ENCODE measurements at regions not wholly inside any gene's neighbourhood (a gene's known extent, or its start where the extent isn't known, plus 50 kb on each side); places are given as distances from the start of the nearest gene placed in this dataset.

DNA sequence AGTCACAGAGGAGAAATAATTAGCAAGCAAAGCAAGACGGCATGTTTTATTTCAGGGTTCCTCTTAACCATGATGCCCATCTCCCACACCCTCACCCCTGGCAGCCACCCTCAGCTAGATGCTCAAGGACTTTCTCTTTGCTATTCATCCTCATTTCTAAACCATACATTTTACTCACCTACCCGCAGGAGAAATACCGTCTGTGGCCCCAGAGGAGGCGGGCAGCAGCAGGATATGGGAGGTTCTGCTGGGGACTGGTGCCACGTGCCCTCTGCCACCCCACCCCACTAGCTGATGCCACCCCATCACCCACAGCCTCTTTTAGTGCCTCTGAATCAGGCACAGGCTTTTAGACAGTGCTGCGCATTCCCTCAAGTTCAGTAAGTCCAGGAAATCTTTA lies 168.7 kb upstream of the ITGB1 start:
- no peak for DNase-seq (ENCODE audit: low read depth)

DNA sequence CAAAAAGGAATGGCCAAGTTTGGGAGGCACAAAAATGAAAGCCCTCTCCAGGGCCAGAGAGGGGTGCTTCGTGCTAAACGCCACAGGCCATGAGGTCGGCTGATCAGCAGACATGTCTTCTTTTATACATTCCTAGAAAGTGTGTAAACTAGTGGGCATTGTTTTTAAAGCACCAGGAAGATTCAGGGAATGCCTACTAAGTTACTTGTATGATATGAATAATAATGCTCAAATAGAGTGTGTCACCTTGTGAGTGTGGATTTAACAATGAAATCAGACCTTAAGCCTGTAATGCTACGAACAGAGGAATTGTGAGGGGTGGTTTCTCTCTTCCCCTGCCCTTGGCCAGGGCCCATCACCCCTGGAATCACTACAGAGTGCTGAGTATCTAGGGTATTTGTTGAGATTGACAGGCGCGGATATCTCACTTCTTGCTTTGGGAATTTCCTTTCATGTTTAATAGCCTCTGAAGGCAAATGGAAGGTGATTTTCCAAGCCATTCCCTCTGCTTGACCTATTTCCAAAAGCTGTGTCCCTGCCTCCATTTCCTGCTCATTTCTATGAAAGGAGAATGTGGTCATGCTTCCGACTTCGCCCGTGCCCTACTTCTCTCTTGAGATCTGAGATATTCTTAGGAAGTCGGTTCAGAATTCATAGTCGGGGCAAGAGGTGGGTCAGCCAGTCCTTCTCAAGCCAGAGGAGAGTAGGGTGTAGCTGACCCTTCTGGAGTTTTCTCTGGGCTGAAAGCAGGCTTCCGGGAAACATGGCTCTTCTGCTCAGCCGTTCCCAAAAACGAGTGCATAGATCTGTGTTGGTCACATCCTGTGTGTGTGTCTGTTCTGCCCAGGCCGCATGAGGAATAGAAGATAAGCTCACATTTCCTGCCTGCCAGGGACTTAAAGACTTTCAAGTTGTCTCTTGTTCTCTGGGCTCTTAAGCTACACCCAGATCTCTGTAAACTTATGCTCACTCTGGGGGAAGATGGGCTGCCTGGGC lies 167.8 kb upstream of the ITGB1 start:
- DNase-seq (ENCODE audit: low read depth), result no peak

DNA sequence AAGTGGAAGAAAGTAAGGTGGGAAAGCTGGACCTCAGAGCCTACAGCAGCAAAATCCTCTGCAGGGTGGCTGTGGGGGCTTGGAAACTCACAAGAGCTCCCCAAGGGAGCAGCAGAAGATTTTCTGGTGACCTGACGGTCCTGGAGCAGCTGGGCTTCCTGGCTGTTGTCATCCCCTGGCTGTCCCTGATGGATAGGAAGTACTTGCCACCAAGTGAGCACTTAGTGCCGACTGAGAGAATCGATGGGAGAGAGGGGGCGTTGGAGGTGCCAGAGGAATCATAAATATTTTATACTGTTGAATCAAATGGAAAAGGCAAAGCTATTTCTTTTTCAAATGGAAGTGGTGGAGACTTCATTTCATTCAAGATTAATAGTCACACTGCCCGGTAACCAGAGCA lies 167.1 kb upstream of the ITGB1 start:
- DNase-seq (ENCODE audit: low read depth), result no peak

DNA sequence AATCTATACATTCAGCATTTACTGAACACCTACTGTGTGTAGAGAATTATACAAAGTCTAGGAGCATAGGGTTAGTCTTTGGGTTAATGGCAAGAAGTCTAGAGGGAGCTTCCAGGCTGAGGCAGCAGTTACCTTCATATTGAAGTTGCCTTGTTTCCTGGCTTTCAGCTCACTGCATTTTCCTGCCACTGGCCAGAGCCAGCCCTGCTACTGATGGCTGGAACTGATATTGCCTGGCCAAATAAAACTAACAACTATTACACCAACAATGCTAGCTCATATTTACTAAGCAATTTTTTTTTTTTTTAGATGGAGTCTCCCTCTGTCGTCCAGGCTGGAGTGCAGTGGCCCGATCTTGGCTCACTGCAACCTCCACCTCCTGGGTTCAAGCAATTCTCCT lies 165.7 kb upstream of the ITGB1 start:
- no peak for DNase-seq (ENCODE audit: low read depth)

DNA sequence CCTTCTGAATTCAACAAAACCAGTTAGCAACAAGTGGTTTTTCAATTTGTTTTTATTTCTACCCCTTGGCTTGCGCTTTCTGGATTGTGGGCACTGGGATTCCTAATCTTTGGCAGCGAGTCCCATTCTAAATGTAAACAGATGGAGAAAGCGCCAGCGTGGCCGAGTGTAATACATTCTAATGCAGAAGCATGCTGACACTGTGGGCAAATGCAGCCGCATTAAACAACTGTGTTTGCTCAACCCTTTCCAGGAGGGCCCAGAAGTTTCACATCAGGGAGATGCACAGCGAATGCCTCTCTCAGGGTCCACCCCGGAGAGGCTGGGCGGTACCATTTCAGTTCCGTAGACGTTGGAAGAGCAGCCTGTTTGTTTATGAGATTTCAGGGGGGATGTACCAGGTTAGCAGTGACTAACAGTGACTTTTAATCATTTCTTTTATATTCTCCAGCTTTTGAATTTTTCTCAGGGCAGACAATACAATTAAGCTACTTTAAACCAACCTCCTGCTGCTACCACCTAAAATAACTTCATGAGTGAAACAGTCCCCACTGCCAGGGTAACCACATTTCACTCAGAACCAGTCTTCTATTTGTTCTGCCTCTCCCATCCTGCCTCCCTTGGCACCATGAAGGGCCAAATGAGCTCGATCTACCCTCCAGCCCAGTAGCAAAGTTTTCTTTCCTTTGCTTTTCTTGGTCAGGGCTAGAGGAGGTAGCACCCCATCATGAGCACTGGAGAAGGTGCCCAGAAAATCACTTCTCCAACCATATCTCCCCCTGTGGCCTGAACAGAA lies 164.2 kb upstream of the ITGB1 start:
- DNase-seq (ENCODE audit: low read depth), result no peak

DNA sequence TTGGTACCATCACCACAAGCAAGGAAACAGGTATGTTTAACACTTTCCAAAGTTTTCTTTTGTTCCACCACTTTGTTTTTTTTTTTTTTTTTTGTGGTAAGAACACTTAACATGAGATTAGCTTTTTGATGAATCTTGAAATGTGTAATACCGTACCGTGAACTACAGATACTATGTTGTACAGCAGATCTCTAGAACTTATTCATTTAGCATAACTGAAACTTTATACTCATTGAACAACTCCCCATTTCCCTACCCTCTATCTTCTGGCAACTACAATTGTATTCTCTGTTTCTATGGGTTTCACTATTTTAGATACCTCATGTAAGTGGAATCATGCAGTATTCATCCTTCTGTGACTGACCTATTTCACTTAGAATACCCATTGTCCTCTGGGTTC lies 162.7 kb upstream of the ITGB1 start:
- no peak for DNase-seq (ENCODE audit: low read depth)

DNA sequence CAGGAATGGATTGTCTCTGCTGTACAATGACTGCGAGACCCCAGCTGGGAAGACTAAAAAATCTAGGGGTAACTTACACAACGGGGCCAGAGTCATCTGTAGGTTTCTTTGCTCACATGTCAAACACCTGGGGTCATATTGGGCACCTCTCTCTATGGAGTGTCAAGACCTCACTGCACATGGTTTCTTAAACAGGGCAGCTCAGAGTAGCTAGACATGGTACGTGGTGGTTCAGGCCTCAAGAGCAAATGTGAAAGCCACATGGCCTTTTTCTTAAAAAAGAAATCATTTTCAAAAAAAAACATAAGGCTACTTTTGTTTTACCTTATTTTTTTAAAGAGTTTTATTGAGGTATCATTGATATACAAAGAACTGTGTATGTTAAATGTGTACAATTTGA lies 162.2 kb upstream of the ITGB1 start:
- no peak for DNase-seq (ENCODE audit: low read depth)

DNA sequence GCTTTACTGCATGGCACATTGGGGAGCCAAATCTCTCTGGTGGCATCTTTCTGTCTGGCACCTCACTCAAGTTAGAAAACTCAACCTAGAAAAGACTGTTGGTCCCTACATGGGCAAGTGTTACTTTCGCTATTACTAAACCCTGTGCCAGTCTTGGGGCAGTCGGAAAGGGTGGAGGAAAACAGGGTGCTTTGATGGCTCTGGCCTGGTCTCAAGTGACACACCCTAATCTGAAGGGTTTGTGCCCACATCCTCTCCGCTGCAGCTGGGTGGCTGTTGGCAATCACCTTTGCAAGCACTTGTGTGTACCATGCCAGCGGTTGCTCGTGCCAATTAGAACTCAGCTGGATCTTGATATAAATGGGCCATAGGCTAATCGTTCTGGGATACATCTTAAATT lies 159.8 kb upstream of the ITGB1 start:
- DNase-seq (ENCODE audit: low read depth), result no peak

DNA sequence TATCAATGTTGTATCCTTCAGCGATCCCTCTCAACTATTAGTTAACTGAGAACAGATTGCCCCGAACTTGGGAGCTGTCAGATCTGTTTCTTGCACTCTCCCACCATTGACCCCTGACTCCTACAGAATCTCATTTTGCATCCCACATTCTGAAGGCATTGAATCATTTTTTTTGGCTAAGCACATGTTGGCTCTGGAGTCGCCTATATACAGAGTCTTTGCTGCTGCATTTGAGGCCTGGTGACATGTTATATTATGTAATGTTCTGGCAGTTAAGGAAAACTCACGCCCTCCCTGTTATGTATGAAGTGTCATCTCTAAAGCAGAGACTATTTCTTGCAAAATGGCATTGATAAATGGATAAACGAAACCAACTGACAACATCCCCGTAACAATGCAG lies 159.2 kb upstream of the ITGB1 start:
- no peak for DNase-seq (ENCODE audit: low read depth)

DNA sequence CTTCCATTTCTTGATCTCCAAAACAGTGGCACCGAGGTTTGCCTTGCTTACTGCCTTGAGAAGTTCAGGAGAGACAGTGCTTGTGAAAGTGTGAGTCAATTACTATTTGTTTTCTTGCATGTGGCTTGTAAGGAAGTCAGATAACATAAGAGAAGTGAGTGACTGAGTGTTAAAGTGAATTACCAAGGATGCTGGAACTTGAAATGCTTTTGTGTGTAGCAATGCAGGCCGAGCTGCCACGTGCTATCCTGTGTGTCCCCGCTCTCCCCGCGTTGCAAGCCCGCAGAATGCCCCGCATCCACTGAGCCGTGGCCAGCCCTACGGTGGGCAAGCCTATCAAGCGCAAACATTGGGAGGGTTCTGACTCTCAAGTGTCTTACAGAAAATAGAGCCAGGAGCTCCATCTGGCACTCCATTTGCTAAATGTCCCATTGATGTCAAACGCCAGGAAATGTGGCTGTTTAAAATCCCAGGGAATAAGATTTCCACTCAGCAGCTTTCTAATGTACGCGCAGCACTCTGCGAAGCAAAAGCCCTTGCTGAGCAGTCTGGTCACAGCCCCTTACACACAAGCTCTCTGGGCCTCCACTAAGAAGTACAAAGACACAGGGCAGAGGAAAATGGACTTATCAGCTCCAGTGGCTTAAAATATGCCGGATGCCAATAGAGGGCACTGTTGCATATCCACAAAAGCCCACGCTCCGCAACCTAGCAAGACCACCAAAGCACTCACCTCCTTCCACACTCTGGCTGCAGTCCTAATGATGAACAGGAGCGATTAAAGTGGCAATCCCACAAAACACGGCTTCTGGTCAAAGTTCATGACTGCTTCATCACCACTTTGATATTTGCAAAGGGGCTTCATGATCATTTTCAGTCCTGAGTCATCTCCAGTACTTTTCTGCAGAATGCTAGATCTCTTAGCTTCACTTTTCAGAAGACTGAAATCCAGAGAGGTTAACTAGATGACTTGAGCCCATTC lies 158.0 kb upstream of the ITGB1 start:
- DNase-seq (ENCODE audit: low read depth), result no peak

DNA sequence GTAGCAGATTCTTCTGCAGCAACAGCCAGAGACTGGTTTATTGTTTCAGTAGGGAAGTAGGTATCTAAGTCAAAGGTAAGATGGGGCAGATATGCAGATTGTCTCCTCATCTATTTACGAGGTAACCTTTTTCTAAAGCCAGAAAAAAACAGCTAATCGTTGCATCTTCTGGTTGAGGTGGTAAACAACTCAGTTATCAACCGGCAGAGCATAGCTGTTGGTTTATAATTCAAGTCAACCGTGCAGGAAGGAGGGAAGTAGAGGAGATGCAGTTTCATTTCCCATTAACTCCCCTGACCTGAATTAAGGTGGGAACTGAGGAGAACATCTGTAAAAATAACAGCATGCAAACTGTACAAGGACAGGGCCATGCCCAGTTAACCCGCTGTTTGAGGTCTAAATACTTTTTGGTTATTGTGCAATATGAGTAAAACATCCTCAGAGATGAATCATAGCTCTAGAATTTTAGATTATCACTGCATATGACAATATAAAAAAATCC lies 156.5 kb upstream of the ITGB1 start:
- DNase-seq (ENCODE audit: low read depth), result no peak

DNA sequence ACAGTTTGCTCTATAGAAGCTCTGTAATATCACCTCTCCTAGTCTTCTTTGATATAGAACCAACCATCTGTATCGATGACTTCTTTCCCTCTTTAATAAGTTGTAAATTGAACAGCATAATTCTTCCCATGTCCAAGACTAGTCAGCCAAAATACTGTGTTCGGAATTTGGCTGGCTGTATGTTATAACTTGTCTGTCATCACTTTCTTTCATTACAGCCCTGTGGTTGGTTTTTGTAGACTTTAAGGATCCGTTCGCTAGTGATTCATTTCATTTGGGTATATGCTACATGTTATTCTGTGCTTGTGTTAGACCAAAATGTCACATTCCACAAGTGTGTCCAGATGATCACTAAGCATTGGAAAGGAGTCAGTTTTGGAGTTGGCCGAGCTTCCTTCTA lies 155.4 kb upstream of the ITGB1 start:
- DNase-seq (ENCODE audit: low read depth), result no peak

DNA sequence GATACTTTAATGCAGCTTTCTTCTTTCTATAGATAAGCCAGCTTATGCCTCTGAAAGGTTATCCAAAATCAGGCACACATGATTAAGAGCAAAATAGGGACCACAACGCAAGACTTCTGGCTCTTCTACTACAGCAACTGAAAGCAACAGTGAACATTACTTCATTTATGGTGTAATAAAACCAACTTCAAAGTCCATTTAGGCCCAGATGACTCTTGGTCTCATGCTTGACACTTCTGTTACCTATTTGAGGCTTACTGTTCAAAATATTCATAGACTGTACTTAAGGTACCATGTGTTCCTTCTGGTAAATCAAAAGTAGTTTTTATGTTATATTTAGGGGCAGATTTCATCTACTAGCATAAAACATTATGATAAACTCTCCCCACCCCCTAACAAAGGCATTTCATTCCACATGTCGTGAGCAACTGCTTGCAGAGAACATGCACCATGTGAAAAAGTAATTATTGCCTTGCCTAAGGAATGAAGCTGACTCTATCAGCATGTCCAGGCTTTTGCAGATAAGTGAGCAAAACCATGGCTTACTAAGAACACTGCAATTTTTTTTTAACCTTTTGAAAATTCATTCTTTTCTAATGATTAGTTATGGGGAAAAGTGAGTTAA lies 154.9 kb upstream of the ITGB1 start:
- no peak for DNase-seq (ENCODE audit: low read depth)

DNA sequence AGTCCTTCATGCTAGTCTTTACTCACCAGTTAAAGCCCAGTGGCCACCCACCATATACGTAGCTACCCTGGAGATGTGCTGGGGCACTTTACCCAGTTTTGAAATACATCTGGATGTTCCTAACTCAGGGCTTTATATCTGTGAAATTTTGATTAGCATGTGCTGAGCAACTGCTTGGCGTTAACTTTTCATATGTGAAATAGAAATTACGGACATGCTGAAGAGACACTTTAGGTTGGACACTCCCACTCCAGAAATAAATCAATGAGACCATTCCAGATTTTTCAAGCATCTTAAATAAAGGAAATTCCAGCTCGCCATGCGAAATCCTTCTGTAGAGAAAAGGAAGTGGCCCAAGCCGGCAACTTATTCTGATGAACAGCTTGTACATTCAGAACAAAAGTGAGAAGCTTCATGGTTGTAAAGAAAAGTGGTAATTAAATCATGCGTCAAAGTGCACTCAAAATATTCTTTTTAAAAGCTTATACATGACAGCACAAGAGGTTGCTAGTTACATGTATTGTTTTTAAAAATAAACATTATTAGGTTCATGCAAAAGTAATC lies 153.5 kb upstream of the ITGB1 start:
- no peak for DNase-seq (ENCODE audit: low read depth)

DNA sequence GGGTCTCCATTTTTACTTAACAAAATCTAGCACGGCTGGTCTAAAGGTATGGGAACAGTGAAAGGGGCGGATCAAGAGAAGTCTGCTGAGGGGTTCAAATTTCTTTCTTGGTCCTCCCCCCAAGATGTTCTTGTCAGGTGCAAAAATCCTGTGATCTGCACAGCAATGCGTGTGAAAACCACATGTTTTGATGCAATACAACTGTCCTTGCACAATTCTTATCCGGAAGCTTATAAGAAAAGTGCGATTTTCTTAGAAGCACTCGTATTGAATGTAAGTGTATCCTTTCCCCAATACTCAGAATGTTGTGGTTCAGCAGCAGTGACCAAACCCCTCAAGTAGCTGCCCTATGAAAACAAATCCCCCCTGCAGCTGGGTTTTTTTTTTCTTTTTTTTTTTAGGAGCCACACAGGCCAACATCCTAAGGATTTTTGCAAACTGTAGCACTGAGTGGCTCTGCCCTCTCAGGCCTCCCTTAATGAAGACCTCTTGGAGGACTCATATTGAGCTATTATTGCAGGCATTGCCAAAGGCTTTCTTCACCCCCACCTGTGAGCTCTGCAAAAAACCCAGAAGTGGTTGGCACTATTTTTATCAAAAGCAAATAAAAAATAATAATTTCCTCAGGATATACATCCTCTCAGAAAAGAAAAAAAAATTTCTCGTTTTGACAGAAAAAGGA lies 151.9 kb upstream of the ITGB1 start:
- DNase-seq (ENCODE audit: low read depth), result no peak

DNA sequence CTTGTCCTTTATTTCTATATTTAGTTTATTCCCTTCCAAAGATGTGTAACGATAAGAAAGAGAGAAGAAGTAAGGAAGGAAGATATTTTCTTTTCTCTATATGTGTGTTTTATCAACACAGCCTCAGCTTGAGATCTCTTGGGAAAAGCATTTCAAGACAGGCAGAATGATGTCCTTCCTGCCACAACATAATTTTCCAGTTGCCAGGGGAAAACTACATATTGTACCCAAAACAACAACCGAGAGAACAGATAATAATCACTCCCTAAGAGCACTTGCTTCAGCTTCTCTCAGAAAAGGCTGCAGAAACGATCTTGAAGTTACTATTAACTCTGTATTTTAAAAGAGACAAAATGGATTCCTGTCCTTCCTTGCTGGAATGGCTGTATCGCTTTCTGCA lies 151.4 kb upstream of the ITGB1 start:
- DNase-seq (ENCODE audit: low read depth), result no peak

DNA sequence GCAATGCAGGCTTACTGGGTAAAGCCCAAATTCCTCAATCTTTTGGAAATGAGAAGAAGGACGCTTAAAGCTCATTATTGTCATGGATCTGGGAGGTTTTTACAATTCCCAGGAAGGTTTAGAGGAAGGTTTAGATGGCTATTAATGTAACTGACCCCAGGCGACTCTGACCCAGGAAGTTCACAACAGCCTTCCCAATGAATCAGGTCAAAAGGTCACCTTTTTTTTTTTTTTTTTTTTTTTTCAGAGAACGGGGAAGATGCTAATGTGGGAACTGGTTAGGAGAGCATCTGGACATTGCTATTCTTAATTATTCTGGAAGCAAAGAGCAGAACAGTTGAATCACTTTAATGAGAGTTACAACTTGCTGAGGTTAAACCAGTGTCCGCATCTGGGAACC lies 149.9 kb upstream of the ITGB1 start:
- DNase-seq (ENCODE audit: low read depth), result no peak

DNA sequence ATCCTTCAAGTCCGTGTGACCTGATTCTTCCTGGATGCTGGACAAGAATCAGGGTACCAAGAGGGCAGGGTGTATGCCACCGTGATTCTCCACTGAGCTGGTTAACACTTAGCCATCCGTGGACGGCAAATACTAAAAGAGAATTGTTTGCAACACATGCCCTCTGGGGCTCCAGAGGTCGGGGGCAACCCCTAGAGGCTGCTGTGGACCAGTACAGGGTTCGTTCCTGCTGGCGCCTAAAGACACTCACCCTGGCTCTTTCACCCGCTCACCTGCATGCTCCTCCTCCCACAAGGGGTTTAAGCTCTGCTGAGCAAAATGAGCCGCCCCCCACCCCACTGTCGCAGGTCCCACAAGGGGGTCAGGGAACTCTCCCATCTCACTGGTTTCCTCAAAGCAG lies 148.7 kb upstream of the ITGB1 start:
- DNase-seq (ENCODE audit: low read depth), result no peak

DNA sequence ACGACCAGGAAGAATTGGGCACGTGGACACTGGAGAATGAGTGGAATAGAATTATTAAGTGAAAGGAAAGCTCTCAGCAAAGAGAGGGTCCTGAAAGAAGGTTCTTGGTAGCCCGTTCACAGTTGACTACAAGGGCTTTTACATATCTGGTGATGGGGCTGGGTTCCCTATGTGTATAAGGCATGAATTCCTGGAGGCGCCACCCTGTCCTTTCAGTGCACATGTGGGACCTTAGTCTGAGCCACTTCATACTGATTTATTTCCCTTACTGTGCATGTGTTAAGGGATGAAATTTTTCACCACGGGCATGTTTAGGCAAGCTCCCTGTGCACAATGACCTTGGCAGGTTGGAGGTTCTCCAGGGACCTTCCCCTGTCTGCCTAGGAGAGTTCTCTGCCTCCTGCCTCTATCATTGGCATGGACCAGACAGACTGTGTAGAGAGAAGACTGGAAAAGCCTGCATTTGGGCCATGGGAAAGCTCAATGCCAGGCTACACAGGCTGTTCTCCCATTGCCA lies 145.9 kb upstream of the ITGB1 start:
- DNase-seq (ENCODE audit: low read depth), result no peak

DNA sequence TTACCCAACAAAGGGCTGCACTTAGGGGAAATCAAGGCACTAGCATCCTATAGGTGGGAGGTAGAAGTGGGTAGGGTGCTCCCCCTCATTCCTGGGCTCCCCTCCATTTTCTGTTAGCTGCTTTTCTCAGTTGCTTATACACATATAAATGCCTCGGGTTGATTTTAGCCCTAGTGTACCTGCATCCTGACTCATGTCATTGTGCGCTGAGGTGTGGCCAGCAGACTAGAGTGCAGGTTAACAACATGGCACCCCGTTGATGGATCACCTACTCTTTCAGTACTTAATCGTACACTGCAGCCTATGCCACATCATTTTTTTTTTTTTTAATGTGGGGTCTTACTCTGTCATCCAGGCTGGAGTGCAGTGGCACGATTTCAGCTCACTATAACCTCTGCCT lies 144.0 kb upstream of the ITGB1 start:
- no peak for DNase-seq (ENCODE audit: low read depth)
